ENCODE measurements at regions not wholly inside any gene's neighbourhood (a gene's known extent, or its start where the extent isn't known, plus 50 kb on each side); places are given as distances from the start of the nearest gene placed in this dataset.

GRCh38 chr18:42271647-42272414, 316.8 kb downstream of the PIK3C3 start:
- no peak for FAIRE-seq

GRCh38 chr18:42274488-42275137, 319.6 kb downstream of the PIK3C3 start:
- FAIRE-seq, result no peak

- no peak for FAIRE-seq
Observed at GRCh38 chr18:42275138-42275535, 320.1 kb downstream of the PIK3C3 start.

GRCh38 chr18:42275949-42276730, 321.1 kb downstream of the PIK3C3 start:
- FAIRE-seq, result no peak

- no peak for FAIRE-seq
Observed at GRCh38 chr18:42281124-42281523, 326.1 kb downstream of the PIK3C3 start.

- no peak for FAIRE-seq
Observed at GRCh38 chr18:42281851-42282250, 326.8 kb downstream of the PIK3C3 start.

GRCh38 chr18:42287047-42287446, 332.0 kb downstream of the PIK3C3 start:
- FAIRE-seq, result no peak

GRCh38 chr18:42288129-42288528, 333.1 kb downstream of the PIK3C3 start:
- FAIRE-seq, result no peak

GRCh38 chr18:42289526-42289925, 334.5 kb downstream of the PIK3C3 start:
- FAIRE-seq, result no peak

- no peak for FAIRE-seq
Observed at GRCh38 chr18:42290318-42291307, 335.6 kb downstream of the PIK3C3 start.

- FAIRE-seq, result no peak
Observed at GRCh38 chr18:42292654-42293053, 337.6 kb downstream of the PIK3C3 start.

- no peak for FAIRE-seq
Observed at GRCh38 chr18:42296192-42296591, 341.2 kb downstream of the PIK3C3 start.

GRCh38 chr18:42296723-42297122, 341.7 kb downstream of the PIK3C3 start:
- no peak for FAIRE-seq

GRCh38 chr18:42298759-42299675, 344.0 kb downstream of the PIK3C3 start:
- FAIRE-seq, result peak; percentile 22

- FAIRE-seq, result no peak
Observed at GRCh38 chr18:42305869-42306593, 351.0 kb downstream of the PIK3C3 start.

- FAIRE-seq, result no peak
Observed at GRCh38 chr18:42306594-42306980, 351.6 kb downstream of the PIK3C3 start.

- no peak for FAIRE-seq
Observed at GRCh38 chr18:42310956-42311355, 355.9 kb downstream of the PIK3C3 start.

GRCh38 chr18:42326752-42327151, 371.7 kb downstream of the PIK3C3 start:
- no peak for FAIRE-seq

GRCh38 chr18:42328931-42329330, 373.9 kb downstream of the PIK3C3 start:
- no peak for FAIRE-seq

- FAIRE-seq, result no peak
Observed at GRCh38 chr18:42330296-42330695, 375.3 kb downstream of the PIK3C3 start.

- FAIRE-seq, result no peak
Observed at GRCh38 chr18:42333558-42333957, 378.5 kb downstream of the PIK3C3 start.
